SK-N-SH treated with all-trans-retinoic acid at 6 μM for 48 hours (cell line): ENCODE measurements at regions not wholly inside any gene's neighbourhood (a gene's known extent, or its start where the extent isn't known, plus 50 kb on each side); places are given as distances from the start of the nearest gene placed in this dataset.

ENCODE experiments used
- ATAC-seq: fragments of 200-7000 bp; cut with Tn5 transposase; 3 replicates; pipeline ENCODE4 v1.9.1; 2020; ENCODE audit warnings: mild to moderate bottlenecking, moderate library complexity
- ARNTL ChIP-seq: fragments of 450-650 bp; formaldehyde crosslinking; IDR thresholded peaks from 2 replicates; pipeline ENCODE4 v1.5.0; 2020; ENCODE audit warnings: low read depth, mild to moderate bottlenecking, moderate library complexity, borderline replicate concordance
- BACH2 ChIP-seq: fragments of 250-450 bp; sonication (Bioruptor Pico); IDR thresholded peaks from 2 replicates; pipeline ENCODE4 v1.9.0; 2021; ENCODE audit warnings: mild to moderate bottlenecking, borderline replicate concordance
- CSDC2 ChIP-seq: fragments of 250-450 bp; sonication (Bioruptor Pico); IDR thresholded peaks from 2 replicates; pipeline ENCODE4 v1.5.0; 2020; ENCODE audit warnings: mild to moderate bottlenecking, moderate library complexity
- ESRRG ChIP-seq: fragments of 250-450 bp; sonication (Bioruptor Pico); IDR thresholded peaks from 2 replicates; pipeline ENCODE4 v1.6.1; 2021; ENCODE audit warnings: mild to moderate bottlenecking
- GLIS3 ChIP-seq: fragments of 250-450 bp; sonication (Bioruptor Pico); IDR thresholded peaks from 2 replicates; pipeline ENCODE4 v1.5.0; 2020; ENCODE audit warnings: mild to moderate bottlenecking, moderate library complexity
- ISL1 ChIP-seq: fragments of 250-450 bp; sonication (Bioruptor Pico); IDR thresholded peaks from 2 replicates; pipeline ENCODE4 v2.1.2; 2022; ENCODE audit warnings: mild to moderate bottlenecking, moderate library complexity
- POU6F1 ChIP-seq: fragments of 250-450 bp; sonication (Bioruptor Pico); IDR thresholded peaks from 2 replicates; pipeline ENCODE4 v1.8.0; 2021; ENCODE audit warnings: low read depth, mild to moderate bottlenecking, moderate library complexity, borderline replicate concordance
- PPARA ChIP-seq: fragments of 250-450 bp; sonication (Bioruptor Pico); IDR thresholded peaks from 2 replicates; pipeline ENCODE4 v1.5.0; 2020; ENCODE audit warnings: mild to moderate bottlenecking, borderline replicate concordance
- RARB ChIP-seq: fragments of 250-450 bp; sonication (Bioruptor Pico); IDR thresholded peaks from 2 replicates; pipeline ENCODE4 v1.8.0; 2021; ENCODE audit warnings: mild to moderate bottlenecking, moderate library complexity
- SNAI2 ChIP-seq: fragments of 250-450 bp; sonication (Bioruptor Pico); IDR thresholded peaks from 2 replicates; pipeline ENCODE4 v1.5.0; 2020; ENCODE audit warnings: mild to moderate bottlenecking, moderate library complexity
- TCF4 ChIP-seq: fragments of 250-450 bp; sonication (Bioruptor Pico); IDR thresholded peaks from 2 replicates; pipeline ENCODE4 v1.8.0; 2021; ENCODE audit warnings: mild to moderate bottlenecking, moderate library complexity, borderline replicate concordance
- TOX ChIP-seq: fragments of 250-450 bp; sonication (Bioruptor Pico); IDR thresholded peaks from 2 replicates; pipeline ENCODE4 v1.8.0; 2021; ENCODE audit warnings: mild to moderate bottlenecking, moderate library complexity, borderline replicate concordance
- ZC3H10 ChIP-seq: fragments of 250-450 bp; sonication (Bioruptor Pico); IDR thresholded peaks from 2 replicates; pipeline ENCODE4 v1.5.1; 2021; ENCODE audit warnings: mild to moderate bottlenecking, moderate library complexity
- ZFP3 ChIP-seq: fragments of 250-450 bp; sonication (Bioruptor Pico); IDR thresholded peaks from 2 replicates; pipeline ENCODE4 v1.5.0; 2020; ENCODE audit warnings: mild to moderate bottlenecking, moderate library complexity
- ZFP30 ChIP-seq: fragments of 450-650 bp; formaldehyde crosslinking; IDR thresholded peaks from 2 replicates; pipeline ENCODE4 v1.5.0; 2022; ENCODE audit warnings: mild to moderate bottlenecking, moderate library complexity
- ZNF565 ChIP-seq: fragments of 450-650 bp; formaldehyde crosslinking; conservative IDR thresholded peaks from 2 replicates; pipeline ENCODE4 v1.5.0; 2020; ENCODE audit warnings: low read depth, mild to moderate bottlenecking, moderate library complexity
- ZNF70 ChIP-seq: fragments of 450-650 bp; formaldehyde crosslinking; IDR thresholded peaks from 2 replicates; pipeline ENCODE4 v1.5.0; 2020; ENCODE audit warnings: mild to moderate bottlenecking, moderate library complexity
- ZNF8 ChIP-seq: fragments of 450-650 bp; formaldehyde crosslinking; IDR thresholded peaks from 2 replicates; pipeline ENCODE4 v1.5.0; 2020; ENCODE audit warnings: mild to moderate bottlenecking, moderate library complexity
- TF ChIP-seq, protein P1 (sequence below): fragments of 250-450 bp; sonication (Bioruptor Pico); IDR thresholded peaks from 2 replicates; pipeline ENCODE4 v1.5.1; 2020; ENCODE audit warnings: low read depth, mild to moderate bottlenecking, moderate library complexity
- TF ChIP-seq, protein P2 (sequence below): fragments of 250-450 bp; sonication (Bioruptor Pico); IDR thresholded peaks from 2 replicates; pipeline ENCODE4 v1.8.0; 2020; ENCODE audit warnings: mild to moderate bottlenecking, moderate library complexity, borderline replicate concordance
- TF ChIP-seq, protein P3 (sequence below): fragments of 250-450 bp; sonication (Bioruptor Pico); IDR thresholded peaks from 2 replicates; pipeline ENCODE4 v1.5.0; 2020; ENCODE audit warnings: mild to moderate bottlenecking, moderate library complexity

DNA sequence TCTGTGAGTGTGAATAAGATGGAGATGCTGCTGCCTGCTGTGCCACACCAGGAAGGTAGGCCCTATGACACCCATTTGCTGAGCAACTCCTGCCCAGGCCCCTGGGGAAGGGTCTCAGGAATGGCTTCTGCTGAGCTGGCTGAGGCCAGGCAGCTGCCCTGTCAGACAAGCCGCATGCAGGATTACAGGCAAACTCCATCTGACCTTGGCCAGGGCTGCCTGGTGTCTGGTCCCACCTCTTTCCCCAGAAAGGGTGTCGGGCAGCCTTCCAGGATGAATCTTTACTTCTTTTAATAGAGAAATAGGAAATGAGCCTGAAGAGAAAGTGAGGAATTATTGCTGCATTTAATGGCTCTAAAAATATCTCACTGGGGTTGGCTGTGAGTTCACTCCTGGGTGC is 182.5 kb downstream of the IRX5 start:
- no peak for ATAC-seq
- TF ChIP-seq POU6F1 (CRISPR knock-in tag) (no peak), BACH2 (CRISPR knock-in tag) (no peak), SNAI2 (CRISPR knock-in tag) (no peak), ZFP30 (no peak), ISL1 (CRISPR knock-in tag) (no peak), ZNF8 (CRISPR knock-in tag) (no peak), PPARA (CRISPR knock-in tag) (no peak), GLIS3 (CRISPR knock-in tag) (no peak), TOX (CRISPR knock-in tag) (no peak), TCF4 (CRISPR knock-in tag) (no peak), ZNF70 (CRISPR knock-in tag) (no peak), ARNTL (CRISPR knock-in tag) (no peak), ESRRG (no peak)

- TF ChIP-seq ISL1 (CRISPR knock-in tag): no peak
- TF ChIP-seq, all 23 proteins: peak for 0
- no peak for ATAC-seq
These were observed 184.8 kb downstream of the IRX5 start for GRCh38 chr16:55115506-55115905.

GRCh38 chr16:55116165-55116920 is 185.7 kb downstream of the IRX5 start:
- ATAC-seq: no peak
- TF ChIP-seq TOX (CRISPR knock-in tag): no peak
- TF ChIP-seq ZFP3 (CRISPR knock-in tag): no peak
- TF ChIP-seq, protein P1, sequence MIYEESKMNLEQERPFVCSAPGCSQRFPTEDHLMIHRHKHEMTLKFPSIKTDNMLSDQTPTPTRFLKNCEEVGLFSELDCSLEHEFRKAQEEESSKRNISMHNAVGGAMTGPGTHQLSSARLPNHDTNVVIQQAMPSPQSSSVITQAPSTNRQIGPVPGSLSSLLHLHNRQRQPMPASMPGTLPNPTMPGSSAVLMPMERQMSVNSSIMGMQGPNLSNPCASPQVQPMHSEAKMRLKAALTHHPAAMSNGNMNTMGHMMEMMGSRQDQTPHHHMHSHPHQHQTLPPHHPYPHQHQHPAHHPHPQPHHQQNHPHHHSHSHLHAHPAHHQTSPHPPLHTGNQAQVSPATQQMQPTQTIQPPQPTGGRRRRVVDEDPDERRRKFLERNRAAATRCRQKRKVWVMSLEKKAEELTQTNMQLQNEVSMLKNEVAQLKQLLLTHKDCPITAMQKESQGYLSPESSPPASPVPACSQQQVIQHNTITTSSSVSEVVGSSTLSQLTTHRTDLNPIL (CRISPR knock-in tag): no peak
- no peak for TF ChIP-seq ZFP30
- TF ChIP-seq ZNF565 (CRISPR knock-in tag): no peak
- TF ChIP-seq SNAI2 (CRISPR knock-in tag): no peak
- TF ChIP-seq ISL1 (CRISPR knock-in tag): no peak
- TF ChIP-seq PPARA (CRISPR knock-in tag): no peak
- no peak for TF ChIP-seq ZNF8 (CRISPR knock-in tag)
- TF ChIP-seq RARB (CRISPR knock-in tag): no peak

- TF ChIP-seq ESRRG: no peak
- TF ChIP-seq ARNTL (CRISPR knock-in tag): no peak
- no peak for TF ChIP-seq ZNF8 (CRISPR knock-in tag)
- TF ChIP-seq, protein P2, sequence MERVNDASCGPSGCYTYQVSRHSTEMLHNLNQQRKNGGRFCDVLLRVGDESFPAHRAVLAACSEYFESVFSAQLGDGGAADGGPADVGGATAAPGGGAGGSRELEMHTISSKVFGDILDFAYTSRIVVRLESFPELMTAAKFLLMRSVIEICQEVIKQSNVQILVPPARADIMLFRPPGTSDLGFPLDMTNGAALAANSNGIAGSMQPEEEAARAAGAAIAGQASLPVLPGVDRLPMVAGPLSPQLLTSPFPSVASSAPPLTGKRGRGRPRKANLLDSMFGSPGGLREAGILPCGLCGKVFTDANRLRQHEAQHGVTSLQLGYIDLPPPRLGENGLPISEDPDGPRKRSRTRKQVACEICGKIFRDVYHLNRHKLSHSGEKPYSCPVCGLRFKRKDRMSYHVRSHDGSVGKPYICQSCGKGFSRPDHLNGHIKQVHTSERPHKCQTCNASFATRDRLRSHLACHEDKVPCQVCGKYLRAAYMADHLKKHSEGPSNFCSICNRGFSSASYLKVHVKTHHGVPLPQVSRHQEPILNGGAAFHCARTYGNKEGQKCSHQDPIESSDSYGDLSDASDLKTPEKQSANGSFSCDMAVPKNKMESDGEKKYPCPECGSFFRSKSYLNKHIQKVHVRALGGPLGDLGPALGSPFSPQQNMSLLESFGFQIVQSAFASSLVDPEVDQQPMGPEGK (CRISPR knock-in tag): no peak
- no peak for ATAC-seq
These were observed 188.1 kb downstream of the IRX5 start for GRCh38 chr16:55118701-55119260.

GRCh38 chr16:55120408-55120807 is 189.7 kb downstream of the IRX5 start:
- TF ChIP-seq ZNF565 (CRISPR knock-in tag) (no peak), CSDC2 (no peak), ZFP3 (CRISPR knock-in tag) (no peak), GLIS3 (CRISPR knock-in tag) (no peak), BACH2 (CRISPR knock-in tag) (no peak), SNAI2 (CRISPR knock-in tag) (no peak), PPARA (CRISPR knock-in tag) (no peak), ZFP30 (no peak), ZC3H10 (CRISPR knock-in tag) (no peak), ZNF70 (CRISPR knock-in tag) (no peak)
- TF ChIP-seq, protein P3, sequence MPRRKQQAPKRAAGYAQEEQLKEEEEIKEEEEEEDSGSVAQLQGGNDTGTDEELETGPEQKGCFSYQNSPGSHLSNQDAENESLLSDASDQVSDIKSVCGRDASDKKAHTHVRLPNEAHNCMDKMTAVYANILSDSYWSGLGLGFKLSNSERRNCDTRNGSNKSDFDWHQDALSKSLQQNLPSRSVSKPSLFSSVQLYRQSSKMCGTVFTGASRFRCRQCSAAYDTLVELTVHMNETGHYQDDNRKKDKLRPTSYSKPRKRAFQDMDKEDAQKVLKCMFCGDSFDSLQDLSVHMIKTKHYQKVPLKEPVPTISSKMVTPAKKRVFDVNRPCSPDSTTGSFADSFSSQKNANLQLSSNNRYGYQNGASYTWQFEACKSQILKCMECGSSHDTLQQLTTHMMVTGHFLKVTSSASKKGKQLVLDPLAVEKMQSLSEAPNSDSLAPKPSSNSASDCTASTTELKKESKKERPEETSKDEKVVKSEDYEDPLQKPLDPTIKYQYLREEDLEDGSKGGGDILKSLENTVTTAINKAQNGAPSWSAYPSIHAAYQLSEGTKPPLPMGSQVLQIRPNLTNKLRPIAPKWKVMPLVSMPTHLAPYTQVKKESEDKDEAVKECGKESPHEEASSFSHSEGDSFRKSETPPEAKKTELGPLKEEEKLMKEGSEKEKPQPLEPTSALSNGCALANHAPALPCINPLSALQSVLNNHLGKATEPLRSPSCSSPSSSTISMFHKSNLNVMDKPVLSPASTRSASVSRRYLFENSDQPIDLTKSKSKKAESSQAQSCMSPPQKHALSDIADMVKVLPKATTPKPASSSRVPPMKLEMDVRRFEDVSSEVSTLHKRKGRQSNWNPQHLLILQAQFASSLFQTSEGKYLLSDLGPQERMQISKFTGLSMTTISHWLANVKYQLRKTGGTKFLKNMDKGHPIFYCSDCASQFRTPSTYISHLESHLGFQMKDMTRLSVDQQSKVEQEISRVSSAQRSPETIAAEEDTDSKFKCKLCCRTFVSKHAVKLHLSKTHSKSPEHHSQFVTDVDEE (CRISPR knock-in tag): no peak
- ATAC-seq: no peak
